Hepatocyte (in vitro differentiated cells): ENCODE measurements at regions not wholly inside any gene's neighbourhood (a gene's known extent, or its start where the extent isn't known, plus 50 kb on each side); places are given as distances from the start of the nearest gene placed in this dataset.

Experiments used
- DNase-seq: peaks from one replicate; pipeline ENCODE4 v3.0.0-alpha.2; 2016; ENCODE audit warnings: low spot score
- H2AFZ ChIP-seq: fragments of 200-600 bp; sonication (generic); 2 replicates; pipeline ENCODE4 v1.6.0; 2016; ENCODE audit warnings: antibody characterized with exemption, mild to moderate bottlenecking
- H3K27ac ChIP-seq: fragments of 200-600 bp; sonication (generic); 2 replicates; pipeline ENCODE4 v1.5.1; 2016; ENCODE audit warnings: mild to moderate bottlenecking
- H3K27me3 ChIP-seq: fragments of 200-600 bp; sonication (generic); 2 replicates; pipeline ENCODE4 v1.6.1; 2016
- H3K36me3 ChIP-seq: fragments of 200-600 bp; sonication (generic); replicated peaks from 2 replicates; pipeline ENCODE4 v1.5.1; 2016; ENCODE audit warnings: low read depth; ENCODE audit not compliant: insufficient read depth
- H3K4me1 ChIP-seq: fragments of 200-600 bp; sonication (generic); 2 replicates; pipeline ENCODE4 v1.5.1; 2016; ENCODE audit warnings: mild to moderate bottlenecking, moderate library complexity; ENCODE audit not compliant: insufficient read depth
- H3K4me2 ChIP-seq: fragments of 200-600 bp; sonication (generic); 2 replicates; pipeline ENCODE4 v1.6.0; 2016
- H3K4me3 ChIP-seq: fragments of 200-600 bp; sonication (generic); 2 replicates; pipeline ENCODE4 v1.5.1; 2016; ENCODE audit warnings: mild to moderate bottlenecking
- H3K79me2 ChIP-seq: fragments of 200-600 bp; sonication (generic); 2 replicates; pipeline ENCODE4 v1.6.0; 2017; ENCODE audit warnings: mild to moderate bottlenecking
- H3K9me2 ChIP-seq: fragments of 200-600 bp; sonication (generic); replicated peaks from 2 replicates; pipeline ENCODE4 v1.6.0; 2017; ENCODE audit warnings: mild to moderate bottlenecking; ENCODE audit not compliant: insufficient read depth
- H3K9me3 ChIP-seq: fragments of 200-600 bp; sonication (generic); 2 replicates; pipeline ENCODE4 v1.5.1; 2016; ENCODE audit warnings: low read depth, mild to moderate bottlenecking
- H4K20me1 ChIP-seq: fragments of 200-600 bp; sonication (generic); 2 replicates; pipeline ENCODE4 v1.6.0; 2016; ENCODE audit warnings: mild to moderate bottlenecking; ENCODE audit not compliant: insufficient read depth, poor library complexity, severe bottlenecking
- EZH2 ChIP-seq: fragments of 200-600 bp; sonication (generic); IDR thresholded peaks from 2 replicates; pipeline ENCODE4 v1.6.1; 2016; ENCODE audit warnings: antibody characterized with exemption, mild to moderate bottlenecking, borderline replicate concordance
- EZH2phosphoT487 ChIP-seq: fragments of 200-600 bp; sonication (generic); IDR thresholded peaks from one replicate; pipeline ENCODE4 v1.6.1; 2018; ENCODE audit warnings: antibody characterized with exemption, mild to moderate bottlenecking, low read depth, moderate library complexity; ENCODE audit not compliant: unreplicated experiment, severe bottlenecking
- WGBS: methylation state at CpG from one replicate; pipeline ENCODE4 v1.1.6; 2016; ENCODE audit warnings: low lambda C conversion rate; ENCODE audit errors: missing lambda C conversion rate; 5-methylcytosine and 5-hydroxymethylcytosine counted together
- TF ChIP-seq, protein P1 (sequence below): fragments of 200-600 bp; sonication (generic); IDR thresholded peaks from 2 replicates; pipeline ENCODE4 v1.5.1; 2016; ENCODE audit warnings: antibody characterized with exemption, mild to moderate bottlenecking; ENCODE audit not compliant: poor library complexity

DNA sequence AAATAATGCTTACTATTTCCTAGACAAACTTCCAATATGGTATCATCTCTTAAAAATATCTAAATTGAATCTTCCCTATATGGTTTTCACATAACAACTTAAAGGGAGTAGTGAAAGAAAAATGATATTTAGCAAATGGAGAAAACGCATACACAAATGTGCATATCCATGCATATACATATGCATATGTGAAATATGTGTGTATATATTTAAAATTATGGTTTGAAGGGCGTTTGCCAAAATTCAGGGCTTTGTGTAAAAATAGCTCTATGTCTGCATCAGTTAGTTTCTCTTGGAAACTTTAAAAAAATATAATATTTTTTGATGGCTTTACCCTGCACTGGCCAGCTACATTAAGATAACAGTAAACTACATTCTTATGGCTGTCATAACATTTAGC is 986.7 kb downstream of the BCL11A start:
- Histone ChIP-seq H3K79me2 (no peaks in the 10 kb centered on the region), H3K4me2 (no peak overlapping the region), H2AFZ (no peak overlapping the region), H3K27me3 (no peaks in the 10 kb centered on the region), H3K36me3 (no peaks in the 10 kb centered on the region), H3K9me2 (no peaks in the 10 kb centered on the region), H3K9me3 (no peaks in the 10 kb centered on the region), H4K20me1 (no peaks in the 10 kb centered on the region), H3K27ac (no peak overlapping the region), H3K4me1 (peaks cover 9% of the 10 kb centered on the region), H3K4me3 (no peak overlapping the region)
- TF ChIP-seq, protein P1, sequence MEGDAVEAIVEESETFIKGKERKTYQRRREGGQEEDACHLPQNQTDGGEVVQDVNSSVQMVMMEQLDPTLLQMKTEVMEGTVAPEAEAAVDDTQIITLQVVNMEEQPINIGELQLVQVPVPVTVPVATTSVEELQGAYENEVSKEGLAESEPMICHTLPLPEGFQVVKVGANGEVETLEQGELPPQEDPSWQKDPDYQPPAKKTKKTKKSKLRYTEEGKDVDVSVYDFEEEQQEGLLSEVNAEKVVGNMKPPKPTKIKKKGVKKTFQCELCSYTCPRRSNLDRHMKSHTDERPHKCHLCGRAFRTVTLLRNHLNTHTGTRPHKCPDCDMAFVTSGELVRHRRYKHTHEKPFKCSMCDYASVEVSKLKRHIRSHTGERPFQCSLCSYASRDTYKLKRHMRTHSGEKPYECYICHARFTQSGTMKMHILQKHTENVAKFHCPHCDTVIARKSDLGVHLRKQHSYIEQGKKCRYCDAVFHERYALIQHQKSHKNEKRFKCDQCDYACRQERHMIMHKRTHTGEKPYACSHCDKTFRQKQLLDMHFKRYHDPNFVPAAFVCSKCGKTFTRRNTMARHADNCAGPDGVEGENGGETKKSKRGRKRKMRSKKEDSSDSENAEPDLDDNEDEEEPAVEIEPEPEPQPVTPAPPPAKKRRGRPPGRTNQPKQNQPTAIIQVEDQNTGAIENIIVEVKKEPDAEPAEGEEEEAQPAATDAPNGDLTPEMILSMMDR: no peak
- DNase-seq: no peak
- 83% methylated on average over 2 of the region's 2 CpGs for WGBS

DNA sequence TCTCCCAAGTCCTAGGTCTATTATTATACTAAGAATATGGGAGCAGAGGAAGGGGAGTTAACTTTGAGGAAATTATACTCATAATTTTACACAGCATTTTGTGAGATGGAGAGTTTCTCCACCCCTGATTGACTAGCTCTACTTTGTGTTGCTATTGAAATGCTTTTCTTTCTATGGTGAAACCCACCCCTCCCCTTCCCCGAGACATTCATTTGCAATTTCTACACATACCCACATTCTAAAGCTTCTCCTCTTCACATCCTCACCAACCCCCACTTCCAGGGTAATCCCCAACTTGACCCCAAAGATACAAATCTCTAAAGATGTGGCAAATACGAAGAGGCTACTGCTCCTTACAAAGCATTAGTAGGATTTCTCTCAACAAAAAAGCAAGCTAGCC is 992.2 kb downstream of the BCL11A start:
- H3K36me3 ChIP-seq: no peaks in the 10 kb centered on the region
- no peak overlapping the region for H2AFZ ChIP-seq
- H3K4me1 ChIP-seq: no peaks in the 10 kb centered on the region
- no peak overlapping the region for H3K4me2 ChIP-seq
- H4K20me1 ChIP-seq: no peaks in the 10 kb centered on the region
- H3K27ac ChIP-seq: no peak overlapping the region
- WGBS: 68% methylated on average over 2 of the region's 2 CpGs
- no peaks in the 10 kb centered on the region for H3K9me3 ChIP-seq
- TF ChIP-seq, protein P1: no peak
- TF ChIP-seq EZH2phosphoT487 (no peak), EZH2 (no peak)
- no peaks in the 10 kb centered on the region for H3K27me3 ChIP-seq
- no peak for DNase-seq
- no peak overlapping the region for H3K4me3 ChIP-seq
- no peaks in the 10 kb centered on the region for H3K9me2 ChIP-seq
- no peaks in the 10 kb centered on the region for H3K79me2 ChIP-seq

DNA sequence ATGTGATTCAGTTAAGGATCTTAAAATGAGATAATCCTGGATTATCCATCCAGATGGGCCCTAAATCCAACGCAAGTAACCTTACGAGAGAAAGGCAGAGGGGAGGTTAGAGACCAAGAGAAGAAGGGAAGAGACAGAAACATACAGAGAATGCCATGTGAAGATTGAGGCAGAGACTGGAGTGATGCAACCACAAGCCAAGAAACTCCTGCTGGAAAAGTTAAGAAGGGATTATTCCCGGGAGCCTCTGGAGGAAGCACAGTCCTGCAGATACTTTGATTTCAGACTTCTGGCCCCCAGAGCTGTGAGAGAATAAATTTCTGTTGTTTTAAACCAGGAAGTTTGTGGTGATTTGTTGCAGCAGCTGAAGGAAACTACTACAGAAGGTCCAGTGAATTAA is 992.7 kb downstream of the BCL11A start:
- TF ChIP-seq, protein P1: no peak
- TF ChIP-seq EZH2phosphoT487 (no peak), EZH2 (no peak)
- Histone ChIP-seq H3K36me3 (no peaks in the 10 kb centered on the region), H3K9me2 (no peaks in the 10 kb centered on the region), H3K27me3 (no peaks in the 10 kb centered on the region), H3K9me3 (no peaks in the 10 kb centered on the region), H3K27ac (no peak overlapping the region), H2AFZ (no peak overlapping the region), H3K79me2 (no peaks in the 10 kb centered on the region), H3K4me1 (no peaks in the 10 kb centered on the region), H4K20me1 (no peaks in the 10 kb centered on the region), H3K4me2 (no peak overlapping the region), H3K4me3 (no peak overlapping the region)
- 44% methylated on average over 3 of the region's 3 CpGs for WGBS
- no peak for DNase-seq

DNA sequence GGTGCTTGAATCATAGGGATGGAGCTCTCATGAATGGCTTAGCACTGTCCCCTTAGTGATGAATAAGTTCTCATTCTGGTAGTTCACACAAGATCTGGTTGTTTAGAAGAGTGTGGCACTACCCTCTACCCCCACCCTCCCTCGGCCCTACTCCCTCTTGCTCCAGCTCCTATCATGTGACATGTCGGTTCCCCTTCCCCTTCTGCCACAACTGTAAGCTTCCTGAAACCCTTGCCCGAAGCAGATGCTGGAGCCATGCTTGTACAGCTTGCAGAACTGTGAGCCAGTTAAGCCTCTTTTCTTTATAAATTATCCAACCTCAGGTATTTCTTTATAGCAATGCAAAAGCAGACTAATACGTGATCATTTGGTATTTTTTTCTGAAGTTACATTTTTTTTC is 1012.6 kb downstream of the BCL11A start:
- 73% methylated on average over 4 of the region's 4 CpGs for WGBS
- Histone ChIP-seq H3K9me2 (no peaks in the 10 kb centered on the region), H3K4me2 (no peak overlapping the region), H3K27ac (no peak overlapping the region), H3K9me3 (no peaks in the 10 kb centered on the region), H3K36me3 (no peaks in the 10 kb centered on the region), H3K4me3 (no peak overlapping the region), H3K27me3 (no peaks in the 10 kb centered on the region), H4K20me1 (no peaks in the 10 kb centered on the region), H3K79me2 (no peaks in the 10 kb centered on the region), H2AFZ (no peak overlapping the region), H3K4me1 (no peaks in the 10 kb centered on the region)
- no peak for DNase-seq
- TF ChIP-seq, protein P1: no peak
- TF ChIP-seq EZH2phosphoT487 (no peak), EZH2 (no peak)
